ENCODE measurements at regions not wholly inside any gene's neighbourhood (a gene's known extent, or its start where the extent isn't known, plus 50 kb on each side); places are given as distances from the start of the nearest gene placed in this dataset.
"Not testable (repeated sequence)": the region's sequence is repeated elsewhere in the genome, so short reads cannot be mapped to it uniquely, and the experiment has no call there.

GRCh38 chr9:81058782-81059181 lies 630.6 kb downstream of the TLE1 start:
- DNase-seq: no peak

GRCh38 chr9:81053298-81054025 lies 635.9 kb downstream of the TLE1 start:
- DNase-seq: no peak

GRCh38 chr9:81052846-81053245 lies 636.5 kb downstream of the TLE1 start:
- DNase-seq: no peak

GRCh38 chr9:81047280-81047679 lies 642.1 kb downstream of the TLE1 start:
- no peak for DNase-seq

GRCh38 chr9:81045658-81046057 lies 643.7 kb downstream of the TLE1 start:
- no peak for DNase-seq

GRCh38 chr9:81037889-81038288 lies 651.5 kb downstream of the TLE1 start:
- DNase-seq: no peak

- DNase-seq: no peak
Measured at GRCh38 chr9:81035601-81036000, 653.7 kb downstream of the TLE1 start.

- no peak for DNase-seq
Measured at GRCh38 chr9:81035171-81035570, 654.2 kb downstream of the TLE1 start.

- DNase-seq: no peak
Measured at GRCh38 chr9:81032831-81033230, 656.5 kb downstream of the TLE1 start.

- no peak for DNase-seq
Measured at GRCh38 chr9:81032030-81032572, 657.2 kb downstream of the TLE1 start.

- DNase-seq: no peak
Measured at GRCh38 chr9:81031422-81032029, 657.8 kb downstream of the TLE1 start.

- no peak for DNase-seq
Measured at GRCh38 chr9:81030027-81030426, 659.3 kb downstream of the TLE1 start.

- no peak for DNase-seq
Measured at GRCh38 chr9:81028504-81028903, 660.8 kb downstream of the TLE1 start.

- DNase-seq: no peak
Measured at GRCh38 chr9:81022177-81022576, 667.2 kb downstream of the TLE1 start.

GRCh38 chr9:81014945-81015344 lies 674.4 kb downstream of the TLE1 start:
- DNase-seq: not testable (repeated sequence)

GRCh38 chr9:81013191-81013590 lies 676.2 kb downstream of the TLE1 start:
- not testable (repeated sequence) for DNase-seq

- DNase-seq: no peak
Measured at GRCh38 chr9:81002906-81003305, 686.4 kb downstream of the TLE1 start.

- no peak for DNase-seq
Measured at GRCh38 chr9:81002242-81002641, 687.1 kb downstream of the TLE1 start.

GRCh38 chr9:80995759-80996158 lies 693.6 kb downstream of the TLE1 start:
- DNase-seq: no peak

GRCh38 chr9:80994892-80995291 lies 694.5 kb downstream of the TLE1 start:
- no peak for DNase-seq

- DNase-seq: not testable (repeated sequence)
Measured at GRCh38 chr9:80985595-80985994, 703.8 kb downstream of the TLE1 start.

- no peak for DNase-seq
Measured at GRCh38 chr9:80976403-80976802, 712.9 kb downstream of the TLE1 start.

- not testable (repeated sequence) for DNase-seq
Measured at GRCh38 chr9:80970377-80970776, 719.0 kb downstream of the TLE1 start.

- no peak for DNase-seq
Measured at GRCh38 chr9:80968611-80969010, 720.7 kb downstream of the TLE1 start.

- no peak for DNase-seq
Measured at GRCh38 chr9:80964914-80965313, 724.4 kb downstream of the TLE1 start.

Measured in SIG-M5 (cell line).